Neural progenitor cell (in vitro differentiated cells): ENCODE measurements at regions not wholly inside any gene's neighbourhood (a gene's known extent, or its start where the extent isn't known, plus 50 kb on each side); places are given as distances from the start of the nearest gene placed in this dataset.

Experiments used
- DNase-seq: peaks from one replicate; pipeline ENCODE4 v3.0.0-alpha.2; 2016; ENCODE audit warnings: low spot score
- H2AFZ ChIP-seq: fragments of 200-600 bp; sonication (generic); replicated peaks from 2 replicates; pipeline ENCODE4 v1.6.1; 2016; ENCODE audit warnings: antibody characterized with exemption
- H3F3A ChIP-seq: fragments of 200-600 bp; sonication (generic); 2 replicates; pipeline ENCODE4 v1.6.1; 2016; ENCODE audit warnings: antibody characterized with exemption, low read depth
- H3K27ac ChIP-seq: fragments of 200-600 bp; sonication (generic); 2 replicates; pipeline ENCODE4 v1.5.1; 2016; ENCODE audit warnings: mild to moderate bottlenecking
- H3K27me3 ChIP-seq: fragments of 200-600 bp; sonication (generic); 2 replicates; pipeline ENCODE4 v1.6.1; 2016; ENCODE audit warnings: mild to moderate bottlenecking, moderate library complexity
- H3K36me3 ChIP-seq: fragments of 200-600 bp; sonication (generic); 2 replicates; pipeline ENCODE4 v1.5.1; 2016
- H3K4me1 ChIP-seq: fragments of 200-600 bp; sonication (generic); 2 replicates; pipeline ENCODE4 v1.6.1; 2016; ENCODE audit warnings: mixed run types
- H3K4me2 ChIP-seq: fragments of 200-600 bp; sonication (generic); 2 replicates; pipeline ENCODE4 v1.6.1; 2016
- H3K4me3 ChIP-seq: fragments of 200-600 bp; sonication (generic); 2 replicates; pipeline ENCODE4 v1.5.1; 2016
- H3K79me2 ChIP-seq: fragments of 200-600 bp; sonication (generic); 2 replicates; pipeline ENCODE4 v1.6.1; 2016; ENCODE audit warnings: low read depth
- H3K9ac ChIP-seq: fragments of 200-600 bp; sonication (generic); 2 replicates; pipeline ENCODE4 v1.6.1; 2016
- H3K9me3 ChIP-seq: fragments of 200-600 bp; sonication (generic); 2 replicates; pipeline ENCODE4 v1.5.1; 2016; ENCODE audit warnings: low read depth
- H4K20me1 ChIP-seq: fragments of 200-600 bp; sonication (generic); 2 replicates; pipeline ENCODE4 v1.6.1; 2016; ENCODE audit warnings: low read depth
- H3K27ac Mint-ChIP-seq: 3 replicates; pipeline ENCODE4 v1.8.0; 2021; ENCODE audit warnings: mixed read lengths
- H3K27me3 Mint-ChIP-seq: 2 replicates; pipeline ENCODE4 v1.8.0; 2022; ENCODE audit warnings: low read depth, mild to moderate bottlenecking, inconsistent platforms, moderate library complexity, mixed read lengths; ENCODE audit not compliant: insufficient read depth
- H3K36me3 Mint-ChIP-seq: 3 replicates; pipeline ENCODE4 v1.8.0; 2021; ENCODE audit warnings: mixed read lengths
- H3K4me1 Mint-ChIP-seq: 3 replicates; pipeline ENCODE4 v1.8.0; 2021; ENCODE audit warnings: mixed read lengths
- H3K4me3 Mint-ChIP-seq: 3 replicates; pipeline ENCODE4 v1.8.0; 2021; ENCODE audit warnings: mild to moderate bottlenecking, moderate library complexity, mixed read lengths
- H3K9me3 Mint-ChIP-seq: 3 replicates; pipeline ENCODE4 v1.8.0; 2020; ENCODE audit warnings: mixed read lengths
- EZH2 ChIP-seq: fragments of 200-600 bp; sonication (generic); IDR thresholded peaks from 2 replicates; pipeline ENCODE4 v1.6.1; 2017; ENCODE audit warnings: antibody characterized with exemption, mild to moderate bottlenecking, moderate library complexity
- EZH2phosphoT487 ChIP-seq: fragments of 200-600 bp; sonication (generic); IDR thresholded peaks from 2 replicates; pipeline ENCODE4 v1.6.1; 2017; ENCODE audit warnings: antibody characterized with exemption
- TF ChIP-seq, protein P1 (sequence below): fragments of 200-600 bp; sonication (generic); IDR thresholded peaks from 2 replicates; pipeline ENCODE4 v1.5.1; 2017; ENCODE audit warnings: antibody characterized with exemption, mild to moderate bottlenecking

GRCh38 chr13:65103351-65103750 lies 2126.8 kb downstream of the PCDH9 start:
- H2AFZ ChIP-seq, result no peak overlapping the region
- no peaks in the 10 kb centered on the region for H3F3A ChIP-seq
- H3K79me2 ChIP-seq, result no peaks in the 10 kb centered on the region
- TF ChIP-seq, protein P1, sequence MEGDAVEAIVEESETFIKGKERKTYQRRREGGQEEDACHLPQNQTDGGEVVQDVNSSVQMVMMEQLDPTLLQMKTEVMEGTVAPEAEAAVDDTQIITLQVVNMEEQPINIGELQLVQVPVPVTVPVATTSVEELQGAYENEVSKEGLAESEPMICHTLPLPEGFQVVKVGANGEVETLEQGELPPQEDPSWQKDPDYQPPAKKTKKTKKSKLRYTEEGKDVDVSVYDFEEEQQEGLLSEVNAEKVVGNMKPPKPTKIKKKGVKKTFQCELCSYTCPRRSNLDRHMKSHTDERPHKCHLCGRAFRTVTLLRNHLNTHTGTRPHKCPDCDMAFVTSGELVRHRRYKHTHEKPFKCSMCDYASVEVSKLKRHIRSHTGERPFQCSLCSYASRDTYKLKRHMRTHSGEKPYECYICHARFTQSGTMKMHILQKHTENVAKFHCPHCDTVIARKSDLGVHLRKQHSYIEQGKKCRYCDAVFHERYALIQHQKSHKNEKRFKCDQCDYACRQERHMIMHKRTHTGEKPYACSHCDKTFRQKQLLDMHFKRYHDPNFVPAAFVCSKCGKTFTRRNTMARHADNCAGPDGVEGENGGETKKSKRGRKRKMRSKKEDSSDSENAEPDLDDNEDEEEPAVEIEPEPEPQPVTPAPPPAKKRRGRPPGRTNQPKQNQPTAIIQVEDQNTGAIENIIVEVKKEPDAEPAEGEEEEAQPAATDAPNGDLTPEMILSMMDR, result no peak
- TF ChIP-seq EZH2phosphoT487 (no peak), EZH2 (no peak)
- H3K4me3 ChIP-seq, result no peak overlapping the region
- peaks cover 18% of the 10 kb centered on the region for H3K9me3 Mint-ChIP-seq
- H3K4me3 Mint-ChIP-seq, result no peak overlapping the region
- no peaks in the 10 kb centered on the region for H3K9me3 ChIP-seq
- H3K27ac Mint-ChIP-seq, result no peak overlapping the region
- H3K9ac ChIP-seq, result no peak overlapping the region
- no peaks in the 10 kb centered on the region for H3K27me3 ChIP-seq
- no peak overlapping the region for H3K27ac ChIP-seq
- no peaks in the 10 kb centered on the region for H3K36me3 Mint-ChIP-seq
- H3K27me3 Mint-ChIP-seq, result no peaks in the 10 kb centered on the region
- no peaks in the 10 kb centered on the region for H3K36me3 ChIP-seq
- DNase-seq, result no peak
- H3K4me2 ChIP-seq, result no peak overlapping the region
- no peaks in the 10 kb centered on the region for H4K20me1 ChIP-seq
- H3K4me1 Mint-ChIP-seq, result no peaks in the 10 kb centered on the region
- H3K4me1 ChIP-seq, result no peaks in the 10 kb centered on the region

GRCh38 chr13:65095161-65096082 lies 2134.7 kb downstream of the PCDH9 start:
- Mint-ChIP-seq H3K27me3 (no peaks in the 10 kb centered on the region), H3K4me3 (no peak overlapping the region), H3K36me3 (no peaks in the 10 kb centered on the region), H3K4me1 (no peaks in the 10 kb centered on the region), H3K9me3 (no peaks in the 10 kb centered on the region), H3K27ac (no peak overlapping the region)
- Histone ChIP-seq H3F3A (no peaks in the 10 kb centered on the region), H3K27ac (no peak overlapping the region), H3K9ac (no peak overlapping the region), H3K4me3 (no peak overlapping the region), H3K4me2 (no peak overlapping the region), H3K27me3 (no peaks in the 10 kb centered on the region), H4K20me1 (no peaks in the 10 kb centered on the region), H3K36me3 (no peaks in the 10 kb centered on the region), H3K9me3 (no peaks in the 10 kb centered on the region), H3K79me2 (no peaks in the 10 kb centered on the region), H2AFZ (peak overlapping the region; percentile 52), H3K4me1 (no peaks in the 10 kb centered on the region)
- TF ChIP-seq EZH2phosphoT487 (no peak), EZH2 (no peak)
- TF ChIP-seq, protein P1, result no peak
- DNase-seq, result no peak

GRCh38 chr13:65093357-65093756 lies 2136.8 kb downstream of the PCDH9 start:
- Mint-ChIP-seq H3K4me1 (no peaks in the 10 kb centered on the region), H3K27me3 (no peaks in the 10 kb centered on the region), H3K36me3 (no peaks in the 10 kb centered on the region), H3K4me3 (no peak overlapping the region), H3K9me3 (no peaks in the 10 kb centered on the region), H3K27ac (no peak overlapping the region)
- Histone ChIP-seq H3K36me3 (no peaks in the 10 kb centered on the region), H3K4me1 (no peaks in the 10 kb centered on the region), H3K9me3 (no peaks in the 10 kb centered on the region), H3F3A (no peaks in the 10 kb centered on the region), H2AFZ (no peak overlapping the region), H3K27me3 (no peaks in the 10 kb centered on the region), H3K27ac (no peak overlapping the region), H3K4me2 (no peak overlapping the region), H3K79me2 (no peaks in the 10 kb centered on the region), H3K4me3 (no peak overlapping the region), H3K9ac (no peak overlapping the region), H4K20me1 (no peaks in the 10 kb centered on the region)
- DNase-seq, result no peak
- TF ChIP-seq, protein P1, result no peak
- TF ChIP-seq EZH2, result no peak
- TF ChIP-seq EZH2phosphoT487, result no peak
